ENCODE measurements at regions not wholly inside any gene's neighbourhood (a gene's known extent, or its start where the extent isn't known, plus 50 kb on each side); places are given as distances from the start of the nearest gene placed in this dataset.

DNA sequence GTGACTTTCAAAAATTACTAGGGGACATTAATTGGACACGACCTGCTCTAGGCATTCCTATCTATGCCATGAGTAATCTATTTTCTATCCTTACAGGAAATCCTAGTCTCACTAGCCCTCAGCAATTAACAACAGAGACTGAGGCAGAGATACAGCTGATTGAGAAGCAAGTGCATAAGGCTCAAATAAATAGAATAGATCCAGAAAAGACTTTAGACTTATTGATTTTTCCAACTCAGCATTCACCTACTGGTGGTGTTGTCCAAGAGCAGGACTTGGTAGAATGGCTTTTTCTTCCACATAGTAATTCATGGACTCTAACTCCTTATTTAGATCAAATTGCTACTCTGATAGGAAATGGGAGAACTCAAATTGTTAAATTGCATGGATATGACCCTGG is 148.0 kb downstream of the ZNF33B start:
- H3K36me3 ChIP-seq (ENCODE audit: control insufficient read depth in 4 of 4, insufficient read depth in 4 of 4, low read length in 4 of 4): no peaks in the 10 kb centered on the region

GRCh38 chr10:42488416-42488815 is 150.0 kb downstream of the ZNF33B start:
- Histone ChIP-seq H3K4me1 (ENCODE audit: control insufficient read depth in 5 of 5, insufficient read depth in 5 of 5, low read length in 5 of 5) (no peaks in the 10 kb centered on the region), H3K36me3 (ENCODE audit: control insufficient read depth in 4 of 4, insufficient read depth in 4 of 4, low read length in 4 of 4) (no peaks in the 10 kb centered on the region), H3K27me3 (ENCODE audit: control insufficient read depth in 3 of 3, insufficient read depth in 3 of 3, low read length in 2 of 3) (no peaks in the 10 kb centered on the region), H3K27ac (ENCODE audit: low read depth in 1 of 2, low read length in 1 of 2) (no peak overlapping the region), H3K9ac (ENCODE audit: insufficient read depth in 1 of 2, low read length in 2 of 2) (no peak overlapping the region), H3K9me3 (ENCODE audit: control insufficient read depth in 4 of 4, insufficient read depth in 3 of 4, low read length in 3 of 4) (no peaks in the 10 kb centered on the region), H3K4me3 (no peak overlapping the region)
- peak in 1 of 3 donors; percentile 3 for DNase-seq
- 45 to 60% methylated on average over 5 of the region's 5 CpGs for WGBS, 2 donors
- TF ChIP-seq CTCF (IDR thresholded peaks at IDR 0.05; ENCODE audit: control extremely low read depth, extremely low read depth): no peak
- ATAC-seq (ENCODE audit: insufficient read depth, low FRiP score): no peak

More for the DNA sequence above, 148.0 kb downstream of the ZNF33B start:
- TF ChIP-seq CTCF (IDR thresholded peaks at IDR 0.05; ENCODE audit: control extremely low read depth, extremely low read depth): no peak
- H3K4me3 ChIP-seq: no peak overlapping the region
- ATAC-seq (ENCODE audit: insufficient read depth, low FRiP score) (no peak), DNase-seq (no peak)
- no peak overlapping the region for H3K9ac ChIP-seq (ENCODE audit: insufficient read depth in 1 of 2, low read length in 2 of 2)
- H3K9me3 ChIP-seq (ENCODE audit: control insufficient read depth in 4 of 4, insufficient read depth in 3 of 4, low read length in 3 of 4): no peaks in the 10 kb centered on the region
- WGBS, 2 donors: 73 to 78% methylated on average over 1 of the region's 1 CpG
- H3K4me1 ChIP-seq (ENCODE audit: control insufficient read depth in 5 of 5, insufficient read depth in 5 of 5, low read length in 5 of 5): no peaks in the 10 kb centered on the region
- no peaks in the 10 kb centered on the region for H3K27me3 ChIP-seq (ENCODE audit: control insufficient read depth in 3 of 3, insufficient read depth in 3 of 3, low read length in 2 of 3)
- H3K27ac ChIP-seq (ENCODE audit: low read depth in 1 of 2, low read length in 1 of 2): no peak overlapping the region

GRCh38 chr10:42482411-42482810 is 156.0 kb downstream of the ZNF33B start:
- Histone ChIP-seq H3K27me3 (ENCODE audit: control insufficient read depth in 3 of 3, insufficient read depth in 3 of 3, low read length in 2 of 3) (no peaks in the 10 kb centered on the region), H3K36me3 (ENCODE audit: control insufficient read depth in 4 of 4, insufficient read depth in 4 of 4, low read length in 4 of 4) (no peaks in the 10 kb centered on the region), H3K9ac (ENCODE audit: insufficient read depth in 1 of 2, low read length in 2 of 2) (no peak overlapping the region), H3K4me3 (no peak overlapping the region), H3K27ac (ENCODE audit: low read depth in 1 of 2, low read length in 1 of 2) (no peak overlapping the region), H3K4me1 (ENCODE audit: control insufficient read depth in 5 of 5, insufficient read depth in 5 of 5, low read length in 5 of 5) (no peaks in the 10 kb centered on the region), H3K9me3 (ENCODE audit: control insufficient read depth in 4 of 4, insufficient read depth in 3 of 4, low read length in 3 of 4) (peaks cover 0 to 5% (median 0%) of the 10 kb centered on the region in 4 donors)
- no peak for ATAC-seq (ENCODE audit: insufficient read depth, low FRiP score)
- WGBS, 2 donors: 88 to 91% methylated on average over 1 of the region's 1 CpG
- no peak for TF ChIP-seq CTCF (IDR thresholded peaks at IDR 0.05; ENCODE audit: control extremely low read depth, extremely low read depth)
- no peak for DNase-seq

GRCh38 chr10:42479057-42479456 is 159.3 kb downstream of the ZNF33B start:
- WGBS, 2 donors: 94% methylated on average over 1 of the region's 1 CpG
- Histone ChIP-seq H3K36me3 (ENCODE audit: control insufficient read depth in 4 of 4, insufficient read depth in 4 of 4, low read length in 4 of 4) (no peaks in the 10 kb centered on the region), H3K4me3 (no peak overlapping the region), H3K9ac (ENCODE audit: insufficient read depth in 1 of 2, low read length in 2 of 2) (no peak overlapping the region), H3K4me1 (ENCODE audit: control insufficient read depth in 5 of 5, insufficient read depth in 5 of 5, low read length in 5 of 5) (peaks cover 0 to 10% (median 0%) of the 10 kb centered on the region in 5 donors), H3K9me3 (ENCODE audit: control insufficient read depth in 4 of 4, insufficient read depth in 3 of 4, low read length in 3 of 4) (peaks cover 0 to 9% (median 0%) of the 10 kb centered on the region in 4 donors), H3K27ac (ENCODE audit: low read depth in 1 of 2, low read length in 1 of 2) (no peak overlapping the region), H3K27me3 (ENCODE audit: control insufficient read depth in 3 of 3, insufficient read depth in 3 of 3, low read length in 2 of 3) (no peaks in the 10 kb centered on the region)
- no peak for DNase-seq
- no peak for ATAC-seq (ENCODE audit: insufficient read depth, low FRiP score)
- no peak for TF ChIP-seq CTCF (IDR thresholded peaks at IDR 0.05; ENCODE audit: control extremely low read depth, extremely low read depth)

Data from lung (tissue), 11 donors.